NCI-H82 treated with DMSO at 0.1 percent for 48 hours (cell line): ENCODE measurements at regions not wholly inside any gene's neighbourhood (a gene's known extent, or its start where the extent isn't known, plus 50 kb on each side); places are given as distances from the start of the nearest gene placed in this dataset.

Experiments
- DNase-seq: peaks from one replicate; lab custom pipeline; 2025; ENCODE audit not compliant: unreplicated experiment; lab: John Stamatoyannopoulos, UW

- no peak for DNase-seq
Measured at GRCh38 chr6:156650896-156651390, 126.2 kb upstream of the ARID1B start.

GRCh38 chr6:156648616-156649015 is 128.6 kb upstream of the ARID1B start:
- no peak for DNase-seq

DNA sequence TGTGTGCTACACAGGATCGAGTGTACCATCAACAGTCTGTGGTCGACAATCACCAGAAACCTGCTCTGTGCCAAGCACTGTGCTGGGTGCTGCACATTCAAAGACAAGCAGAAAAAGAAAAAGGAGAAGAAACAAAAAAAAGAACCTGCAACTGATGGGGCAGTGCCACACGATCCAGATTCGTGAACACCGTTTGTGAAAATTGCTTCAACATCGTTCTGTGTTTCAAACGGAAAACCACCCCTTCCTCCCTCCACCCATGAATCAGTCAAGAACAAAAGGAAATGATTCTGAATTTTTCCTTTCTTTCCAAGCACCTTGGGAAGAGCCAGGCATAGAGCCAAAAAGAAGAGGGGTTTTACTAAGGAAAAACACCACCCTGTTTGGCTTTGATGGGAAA is 129.2 kb upstream of the ARID1B start:
- DNase-seq: no peak

- no peak for DNase-seq
Measured at GRCh38 chr6:156647140-156647784, 129.9 kb upstream of the ARID1B start.

- no peak for DNase-seq
Measured at GRCh38 chr6:156646496-156646895, 130.7 kb upstream of the ARID1B start.

DNA sequence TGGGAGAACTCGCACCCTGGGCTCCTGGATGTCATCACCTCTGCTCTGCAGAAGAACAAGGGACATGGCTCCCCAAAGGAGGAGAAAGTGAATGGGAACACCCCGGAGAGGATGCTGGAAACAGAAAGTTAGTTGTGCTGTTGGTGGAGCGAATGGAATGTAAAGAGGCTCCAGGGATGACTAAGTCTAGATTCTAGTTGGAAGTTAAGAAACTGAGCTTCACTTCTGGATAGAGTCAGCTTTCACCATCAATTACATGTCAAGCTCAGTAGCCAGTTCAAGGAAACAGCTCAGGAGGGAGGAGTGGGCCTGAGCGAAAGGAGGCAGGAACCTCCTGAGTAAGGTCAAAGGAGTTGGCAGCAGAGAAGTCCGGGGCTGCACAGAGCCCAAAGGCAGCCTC is 132.1 kb upstream of the ARID1B start:
- DNase-seq: no peak

GRCh38 chr6:156639009-156639721 is 138.0 kb upstream of the ARID1B start:
- DNase-seq: no peak

GRCh38 chr6:156638581-156638980 is 138.6 kb upstream of the ARID1B start:
- DNase-seq: no peak

GRCh38 chr6:156634951-156635371 is 142.2 kb upstream of the ARID1B start:
- DNase-seq: no peak

DNA sequence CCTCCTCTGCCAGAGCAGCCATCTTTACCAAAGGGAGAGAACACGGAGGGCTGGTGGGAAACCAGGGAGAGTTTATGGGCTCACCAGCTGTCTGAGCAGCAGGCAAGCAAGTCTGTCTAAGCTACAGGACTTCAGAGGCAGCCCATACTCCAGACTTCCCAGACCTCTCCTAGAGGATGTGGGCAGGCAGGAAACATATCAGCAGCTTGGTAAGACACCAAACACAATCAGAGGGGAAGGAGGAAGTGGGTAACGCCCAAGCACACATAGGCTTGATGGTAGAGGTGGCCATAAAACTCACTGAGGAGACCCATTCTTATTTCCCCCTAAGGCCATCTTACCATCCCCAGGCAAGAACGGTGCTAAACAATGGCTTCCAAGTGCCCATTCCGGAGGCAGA is 143.1 kb upstream of the ARID1B start:
- DNase-seq: no peak

DNA sequence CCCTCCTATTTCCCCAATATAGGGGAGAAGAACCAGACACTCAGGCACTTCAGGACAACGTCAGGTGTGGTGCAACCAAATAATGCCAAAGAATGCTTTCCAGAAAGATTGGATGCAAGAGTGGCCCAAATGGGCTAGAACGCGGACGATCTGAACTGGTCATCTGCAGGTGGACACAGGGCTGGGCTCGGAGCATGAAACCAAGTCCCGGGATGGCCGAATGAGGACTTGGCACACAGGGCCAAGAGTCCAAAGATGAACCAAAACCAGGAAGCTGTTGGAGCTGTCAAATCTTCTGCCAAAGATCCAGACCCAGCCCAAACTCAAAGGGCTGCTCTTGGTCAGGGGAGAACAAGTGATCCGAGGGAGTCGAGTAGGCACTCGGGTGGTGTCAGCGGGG is 143.9 kb upstream of the ARID1B start:
- DNase-seq: no peak

DNA sequence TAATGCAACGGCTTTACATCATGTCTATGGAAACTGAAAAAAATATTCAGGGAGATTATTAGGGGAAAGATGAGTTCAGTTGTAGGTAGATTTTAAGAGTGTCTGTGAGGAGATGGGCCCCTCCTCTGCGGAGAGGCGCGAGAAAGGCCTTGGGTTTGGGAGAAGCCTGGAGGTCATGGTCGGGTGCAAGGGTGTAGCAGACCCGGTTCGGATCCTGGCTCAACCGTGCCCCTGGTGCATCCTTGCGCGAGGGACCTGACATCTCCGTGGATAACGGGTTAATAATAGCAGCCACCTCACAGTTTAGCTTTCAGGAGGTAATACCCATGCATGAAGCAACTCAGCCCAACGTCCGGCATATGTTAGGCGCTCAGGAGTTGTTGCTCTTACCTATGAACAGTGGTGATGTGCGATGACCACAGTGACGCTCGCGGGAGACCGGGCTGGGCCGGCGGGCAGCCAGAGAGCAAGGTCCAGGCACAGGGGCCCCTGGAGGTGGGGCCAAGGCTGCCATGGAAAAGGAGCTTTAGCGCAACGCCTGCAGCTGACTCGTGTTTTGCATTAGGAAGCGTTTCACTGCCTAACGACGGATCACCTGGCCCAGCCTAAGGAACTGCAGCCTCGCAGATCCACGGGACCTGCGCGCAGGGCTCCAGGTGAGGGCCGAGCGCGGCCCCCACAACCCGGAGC is 146.4 kb upstream of the ARID1B start:
- no peak for DNase-seq

DNA sequence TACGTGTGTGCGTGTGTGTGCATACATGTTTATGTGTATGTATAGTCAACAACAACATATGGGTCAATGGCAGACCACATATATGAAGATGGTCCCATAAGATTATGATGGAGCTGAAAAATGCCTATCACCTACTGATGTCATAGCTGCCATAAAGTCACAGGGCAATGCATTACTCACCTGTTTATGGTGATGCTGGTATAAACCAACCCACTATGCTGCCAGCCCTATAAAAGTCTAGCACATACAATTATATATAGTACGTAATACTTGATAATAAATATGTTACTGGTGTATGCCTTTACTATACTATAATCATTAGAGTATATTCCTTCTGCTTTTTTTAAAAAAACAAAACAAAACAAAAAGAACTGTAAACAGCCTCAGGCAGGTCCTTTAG is 148.4 kb upstream of the ARID1B start:
- no peak for DNase-seq

DNA sequence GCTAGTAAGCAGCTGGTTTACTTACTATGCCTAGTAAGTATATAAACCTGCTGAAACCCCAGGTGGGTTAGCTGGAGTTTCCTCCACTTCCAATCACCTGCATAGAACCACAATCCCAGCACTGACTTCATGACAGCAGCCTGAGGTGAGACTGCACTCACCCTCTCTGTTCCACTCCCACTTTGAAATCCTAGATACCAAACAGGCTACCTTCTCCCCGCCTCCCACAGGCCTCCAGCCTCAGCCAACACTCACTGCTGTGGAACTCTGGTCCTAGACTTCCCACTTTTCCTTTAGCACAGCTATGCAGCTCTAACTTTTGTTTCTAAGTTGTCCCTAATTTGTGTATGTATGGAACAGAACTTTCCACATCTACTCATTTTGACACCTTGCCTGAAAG is 149.7 kb upstream of the ARID1B start:
- no peak for DNase-seq

DNA sequence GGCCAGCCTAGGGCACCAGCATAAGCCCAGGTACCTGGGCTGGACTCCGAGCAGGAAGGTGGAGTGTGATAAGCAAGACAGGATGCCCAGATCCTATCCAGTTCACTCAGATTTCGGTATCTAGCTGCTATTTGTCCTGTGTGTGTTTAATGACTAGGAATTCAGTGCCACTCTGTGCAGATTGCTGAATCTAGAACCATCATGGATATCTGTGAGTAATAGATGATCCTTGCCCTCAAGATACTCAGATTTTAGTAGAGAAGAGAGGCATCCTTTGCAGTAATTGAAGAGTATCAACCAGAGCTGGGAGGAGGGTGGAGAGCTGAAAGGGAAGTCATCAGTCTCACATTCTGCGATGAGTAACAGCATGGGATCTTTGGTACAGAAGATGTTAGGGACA is 155.0 kb upstream of the ARID1B start:
- no peak for DNase-seq

DNA sequence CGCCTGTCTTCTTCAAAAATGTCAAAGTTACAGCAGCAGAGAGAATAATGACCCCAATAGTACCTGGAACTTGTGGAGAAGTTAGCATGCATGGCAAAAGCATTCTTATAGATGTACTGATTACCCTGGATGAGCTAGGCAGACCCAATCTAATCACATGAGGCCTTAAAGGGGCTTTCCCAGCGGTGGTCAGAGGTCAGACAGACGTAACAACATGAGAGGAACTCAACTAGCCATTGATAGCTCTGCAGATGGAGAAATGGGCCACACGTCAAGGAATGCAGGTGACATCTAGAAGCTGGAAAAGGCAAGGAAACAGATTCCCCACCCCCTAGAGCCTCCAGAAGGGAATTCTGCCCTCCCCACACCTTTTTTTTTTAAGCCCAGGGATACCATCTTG is 156.8 kb upstream of the ARID1B start:
- DNase-seq: no peak

DNA sequence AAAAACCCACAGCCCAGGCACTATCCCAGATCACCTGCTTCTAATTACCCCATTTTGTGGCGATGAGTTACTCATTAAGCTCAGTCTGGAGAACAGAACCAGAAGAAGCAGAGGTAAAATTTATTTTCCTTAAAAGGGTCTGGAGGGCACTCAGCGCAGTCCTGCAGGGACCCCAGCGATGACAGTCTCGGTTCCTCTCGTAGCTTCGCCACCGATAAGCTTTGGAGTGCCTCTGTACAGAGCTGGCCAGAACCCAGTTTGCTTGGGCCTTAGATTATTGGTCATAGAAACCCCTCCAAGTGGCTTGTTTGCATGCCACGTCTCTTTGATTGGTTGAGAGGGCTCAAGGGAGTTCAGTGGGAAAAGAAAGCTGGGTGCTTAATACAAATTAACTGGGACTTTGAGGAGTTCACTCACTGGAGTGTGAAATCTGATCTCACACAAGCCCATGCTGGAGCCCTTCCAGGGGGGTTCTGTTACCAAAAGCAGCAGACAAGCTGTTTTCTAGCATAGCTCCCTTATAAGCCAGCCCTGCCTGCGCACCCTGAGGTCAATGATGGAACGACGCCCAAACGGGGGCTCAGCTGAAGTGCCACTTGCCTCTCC is 158.5 kb upstream of the ARID1B start:
- peak; percentile 93 for DNase-seq

- no peak for DNase-seq
Measured at GRCh38 chr6:156617941-156618340, 159.2 kb upstream of the ARID1B start.

DNA sequence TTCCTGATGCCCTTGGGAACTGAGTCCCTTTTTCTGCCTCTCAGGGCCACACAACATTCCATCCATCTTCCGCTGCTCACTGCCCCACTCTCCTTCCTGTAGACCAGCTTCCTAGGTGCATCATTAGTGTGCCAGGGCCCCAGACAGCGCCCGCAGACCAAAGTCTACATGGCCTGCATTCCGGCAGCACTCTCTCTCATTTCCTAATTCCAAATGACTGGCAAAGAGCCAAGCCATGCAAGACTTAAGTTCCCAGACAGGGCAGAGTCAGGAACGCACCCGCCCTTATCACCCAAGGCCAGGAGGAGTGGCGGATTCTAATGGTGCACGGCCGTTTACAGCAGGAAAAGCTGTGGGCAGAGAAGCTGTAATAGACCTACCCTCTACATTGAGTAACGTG is 159.8 kb upstream of the ARID1B start:
- DNase-seq: peak; percentile 14

DNA sequence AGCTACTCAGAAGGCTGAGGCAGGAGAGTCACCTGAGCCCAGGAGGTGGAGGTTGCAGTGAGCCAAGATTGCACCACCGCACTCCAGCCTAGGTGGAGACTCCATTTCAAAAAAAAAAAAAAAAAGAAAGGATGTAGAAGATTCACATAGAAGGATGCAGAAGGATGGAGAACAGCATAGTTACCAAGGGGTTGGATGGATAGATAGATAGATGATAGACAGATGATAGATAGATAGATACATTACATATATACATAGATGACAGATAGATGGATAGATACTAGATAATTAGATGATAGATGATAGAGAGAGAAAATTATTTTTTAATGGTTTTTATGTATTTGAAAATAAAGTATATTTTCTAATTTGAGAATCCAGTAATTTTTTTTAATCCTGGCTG is 160.7 kb upstream of the ARID1B start:
- DNase-seq: no peak

- no peak for DNase-seq
Measured at GRCh38 chr6:156613996-156614395, 163.2 kb upstream of the ARID1B start.

DNA sequence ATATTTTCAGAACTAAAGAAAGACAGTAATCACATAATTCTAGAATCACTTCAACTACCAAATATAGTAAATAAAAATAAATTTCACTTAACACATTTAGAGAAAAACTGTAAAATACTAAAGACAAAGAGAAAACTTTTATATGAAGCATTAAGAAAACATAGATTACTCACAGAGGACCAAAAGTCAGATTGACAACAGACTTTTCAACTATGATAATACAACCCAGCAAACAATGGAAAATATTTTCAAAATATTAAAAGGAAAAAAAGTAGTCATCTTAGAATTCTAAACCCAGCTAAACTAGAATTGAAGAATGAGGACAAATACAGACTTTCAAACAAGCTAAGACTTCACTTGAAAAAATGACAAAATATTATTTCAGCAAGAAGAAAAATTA is 164.8 kb upstream of the ARID1B start:
- no peak for DNase-seq
